SK-N-SH (cell line): ENCODE measurements at regions not wholly inside any gene's neighbourhood (a gene's known extent, or its start where the extent isn't known, plus 50 kb on each side); places are given as distances from the start of the nearest gene placed in this dataset.

ENCODE experiments used
- EZH2phosphoT487 ChIP-seq: fragments of 200-600 bp; sonication (generic); IDR thresholded peaks from 2 replicates; pipeline ENCODE4 v1.6.1; 2017; ENCODE audit warnings: low read depth, mixed run types, mild to moderate bottlenecking, antibody characterized with exemption, moderate library complexity, borderline replicate concordance
- FOSL2 ChIP-seq: IDR thresholded peaks from 2 replicates; pipeline ENCODE4 v1.4.0; 2012; ENCODE audit warnings: low read depth, mild to moderate bottlenecking, moderate library complexity, borderline replicate concordance
- JUND ChIP-seq: IDR thresholded peaks from 2 replicates; pipeline ENCODE4 v1.4.0; 2012
- TCF12 ChIP-seq: IDR thresholded peaks from 2 replicates; pipeline ENCODE4 v1.4.0; 2012
- TF ChIP-seq, protein P1 (sequence below): fragments of 200-600 bp; sonication (generic); IDR thresholded peaks from 2 replicates; pipeline ENCODE4 v1.6.1; 2017; ENCODE audit warnings: antibody characterized with exemption, mild to moderate bottlenecking, moderate library complexity
- TF ChIP-seq, protein P2 (sequence below): fragments of 150-350 bp; IDR thresholded peaks from 2 replicates; pipeline ENCODE4 v1.6.1; 2017; ENCODE audit warnings: antibody characterized with exemption, low read length, low read depth, borderline replicate concordance

DNA sequence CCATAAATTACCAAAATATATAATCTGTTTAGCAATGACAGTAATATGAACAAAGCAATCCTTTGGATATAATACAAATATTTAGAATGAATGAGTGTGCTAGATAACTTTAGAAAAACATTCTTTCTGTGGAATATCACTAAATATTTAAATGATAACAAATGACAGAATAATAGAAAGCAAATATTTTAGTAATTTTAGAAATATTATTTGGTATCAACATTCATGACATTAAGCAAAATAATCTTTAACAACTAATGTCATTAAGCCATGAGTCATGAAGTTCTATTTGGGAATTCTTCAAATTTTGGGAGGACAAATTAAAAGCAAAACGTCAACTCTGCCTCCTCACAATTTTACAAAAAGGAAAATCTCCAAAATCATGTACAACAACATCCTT, 844.8 kb upstream of the LRRN3 start:
- TF ChIP-seq, protein P1, sequence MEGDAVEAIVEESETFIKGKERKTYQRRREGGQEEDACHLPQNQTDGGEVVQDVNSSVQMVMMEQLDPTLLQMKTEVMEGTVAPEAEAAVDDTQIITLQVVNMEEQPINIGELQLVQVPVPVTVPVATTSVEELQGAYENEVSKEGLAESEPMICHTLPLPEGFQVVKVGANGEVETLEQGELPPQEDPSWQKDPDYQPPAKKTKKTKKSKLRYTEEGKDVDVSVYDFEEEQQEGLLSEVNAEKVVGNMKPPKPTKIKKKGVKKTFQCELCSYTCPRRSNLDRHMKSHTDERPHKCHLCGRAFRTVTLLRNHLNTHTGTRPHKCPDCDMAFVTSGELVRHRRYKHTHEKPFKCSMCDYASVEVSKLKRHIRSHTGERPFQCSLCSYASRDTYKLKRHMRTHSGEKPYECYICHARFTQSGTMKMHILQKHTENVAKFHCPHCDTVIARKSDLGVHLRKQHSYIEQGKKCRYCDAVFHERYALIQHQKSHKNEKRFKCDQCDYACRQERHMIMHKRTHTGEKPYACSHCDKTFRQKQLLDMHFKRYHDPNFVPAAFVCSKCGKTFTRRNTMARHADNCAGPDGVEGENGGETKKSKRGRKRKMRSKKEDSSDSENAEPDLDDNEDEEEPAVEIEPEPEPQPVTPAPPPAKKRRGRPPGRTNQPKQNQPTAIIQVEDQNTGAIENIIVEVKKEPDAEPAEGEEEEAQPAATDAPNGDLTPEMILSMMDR = no peak
- no peak for TF ChIP-seq FOSL2
- no peak for TF ChIP-seq EZH2phosphoT487
- no peak for TF ChIP-seq TCF12
- TF ChIP-seq, protein P2, sequence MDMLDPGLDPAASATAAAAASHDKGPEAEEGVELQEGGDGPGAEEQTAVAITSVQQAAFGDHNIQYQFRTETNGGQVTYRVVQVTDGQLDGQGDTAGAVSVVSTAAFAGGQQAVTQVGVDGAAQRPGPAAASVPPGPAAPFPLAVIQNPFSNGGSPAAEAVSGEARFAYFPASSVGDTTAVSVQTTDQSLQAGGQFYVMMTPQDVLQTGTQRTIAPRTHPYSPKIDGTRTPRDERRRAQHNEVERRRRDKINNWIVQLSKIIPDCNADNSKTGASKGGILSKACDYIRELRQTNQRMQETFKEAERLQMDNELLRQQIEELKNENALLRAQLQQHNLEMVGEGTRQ = no peak
- no peak for TF ChIP-seq JUND
